ENCODE measurements at regions not wholly inside any gene's neighbourhood (a gene's known extent, or its start where the extent isn't known, plus 50 kb on each side); places are given as distances from the start of the nearest gene placed in this dataset.

GRCh38 chr13:40404407-40404806 is 262.0 kb downstream of the FOXO1 start:
- DNase-seq (ENCODE audit: low read depth) = no peak

GRCh38 chr13:40404967-40405716 is 261.3 kb downstream of the FOXO1 start:
- no peak for DNase-seq (ENCODE audit: low read depth)

- peak; percentile 78 for DNase-seq (ENCODE audit: low read depth)
Measured at GRCh38 chr13:40406405-40407120, 259.9 kb downstream of the FOXO1 start.

DNA sequence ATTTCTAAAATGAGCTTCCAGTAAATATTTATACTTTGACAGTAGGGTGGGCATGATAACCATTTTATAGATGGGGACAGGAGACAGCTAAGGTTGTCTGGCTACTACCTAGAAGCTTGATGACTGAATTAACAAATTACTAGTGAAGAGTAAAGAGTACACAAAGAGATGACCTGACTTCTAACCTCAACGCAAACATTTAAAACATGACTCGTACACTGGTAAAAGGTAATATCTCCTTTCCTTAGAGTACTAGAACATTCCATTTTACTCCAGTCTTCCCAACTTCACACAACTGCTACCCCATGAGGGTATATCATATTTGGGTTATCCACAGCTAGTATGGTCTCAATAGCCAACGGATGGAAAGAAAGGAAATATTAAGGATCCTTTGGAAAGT is 258.9 kb downstream of the FOXO1 start:
- DNase-seq (ENCODE audit: low read depth) = no peak

- peak; percentile 82 for DNase-seq (ENCODE audit: low read depth)
Measured at GRCh38 chr13:40408602-40409001, 257.8 kb downstream of the FOXO1 start.

DNA sequence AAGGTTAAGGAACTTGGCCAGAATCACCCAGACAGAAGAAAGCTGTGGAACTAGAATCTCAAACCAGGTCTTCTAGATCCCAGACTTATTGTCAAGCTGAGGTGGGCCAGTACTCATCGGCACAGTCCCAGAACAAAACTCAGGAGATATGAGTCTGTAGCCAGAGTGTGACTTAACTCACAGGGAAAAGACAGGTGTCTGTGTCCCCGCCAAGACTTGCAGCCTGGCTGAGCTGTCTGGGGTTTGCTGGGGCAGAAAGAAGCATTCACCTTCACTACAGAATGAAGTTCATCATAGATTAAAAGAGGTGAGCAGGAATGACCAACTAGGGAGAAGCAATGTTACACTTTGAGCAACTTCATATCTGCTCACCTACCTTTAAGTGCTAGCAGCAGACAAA is 257.2 kb downstream of the FOXO1 start:
- DNase-seq (ENCODE audit: low read depth) = no peak

DNA sequence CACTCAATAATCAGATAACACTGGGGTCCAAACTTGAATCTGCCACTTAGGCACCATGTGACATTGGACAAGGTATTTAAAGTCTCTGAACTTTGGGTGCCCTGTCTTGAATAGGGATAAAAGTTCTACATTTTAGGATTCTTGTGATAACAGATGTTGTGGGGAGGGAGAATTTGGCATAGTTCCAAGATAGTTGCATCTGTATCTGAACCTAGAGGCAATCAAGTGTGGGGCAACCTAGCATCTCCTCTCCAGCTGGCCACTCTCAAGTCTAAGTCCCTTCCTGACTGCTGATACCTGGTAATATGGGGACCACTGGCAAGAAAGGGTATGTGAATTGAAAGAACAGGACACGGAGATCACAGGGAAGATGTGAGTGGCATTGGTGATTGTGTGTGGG is 256.1 kb downstream of the FOXO1 start:
- DNase-seq (ENCODE audit: low read depth) = no peak

DNA sequence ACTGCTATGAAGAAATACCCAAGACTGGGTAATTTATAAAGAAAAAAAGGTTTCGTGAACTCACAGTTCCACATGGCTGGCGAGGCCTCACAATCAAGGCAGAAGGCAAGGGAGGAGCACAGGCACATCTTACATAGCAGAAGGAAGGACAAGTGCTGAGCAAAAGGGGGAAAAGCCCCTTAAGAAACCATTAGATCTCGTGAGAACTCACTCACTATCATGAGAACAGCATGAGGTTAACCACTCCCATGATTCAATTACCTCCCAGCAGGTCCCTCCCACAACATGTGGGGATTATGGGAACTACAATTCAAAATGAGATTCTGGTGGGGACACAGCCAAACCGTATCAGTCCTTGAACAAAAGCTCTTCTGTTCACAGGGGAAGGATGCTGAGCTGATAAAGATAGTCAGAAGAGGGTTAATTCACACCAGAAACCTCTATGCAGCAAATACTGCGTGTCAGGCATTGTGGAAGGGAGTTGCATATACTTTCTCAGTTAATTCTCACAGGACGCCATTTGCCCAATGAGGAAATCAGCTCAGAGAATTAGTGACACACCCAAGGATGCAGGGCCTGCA is 246.2 kb downstream of the FOXO1 start:
- peak; percentile 20 for DNase-seq (ENCODE audit: low read depth)

- no peak for DNase-seq (ENCODE audit: low read depth)
Measured at GRCh38 chr13:40422588-40423235, 243.7 kb downstream of the FOXO1 start.

DNA sequence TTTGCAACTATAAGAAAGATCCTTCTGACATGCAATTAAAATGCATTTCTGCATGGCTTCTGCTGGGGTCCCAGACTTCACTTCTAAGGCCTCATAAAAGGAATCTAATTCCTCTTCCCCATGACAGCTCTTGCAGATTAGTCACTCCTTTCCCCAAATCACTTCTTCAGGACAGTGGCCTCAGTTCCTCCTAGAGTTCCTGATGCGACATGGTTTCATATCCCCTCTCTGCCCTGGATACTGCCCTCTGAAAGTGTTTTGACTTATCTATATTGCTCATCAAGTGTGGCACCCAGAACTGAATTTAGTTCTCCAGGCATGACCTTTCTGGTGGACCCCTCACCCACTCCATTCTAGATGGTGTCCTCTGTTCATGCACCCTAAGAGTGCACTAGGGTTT is 238.1 kb downstream of the FOXO1 start:
- no peak for DNase-seq (ENCODE audit: low read depth)

- no peak for DNase-seq (ENCODE audit: low read depth)
Measured at GRCh38 chr13:40429706-40430545, 236.5 kb downstream of the FOXO1 start.

GRCh38 chr13:40432018-40432978 is 234.1 kb downstream of the FOXO1 start:
- DNase-seq (ENCODE audit: low read depth) = no peak

DNA sequence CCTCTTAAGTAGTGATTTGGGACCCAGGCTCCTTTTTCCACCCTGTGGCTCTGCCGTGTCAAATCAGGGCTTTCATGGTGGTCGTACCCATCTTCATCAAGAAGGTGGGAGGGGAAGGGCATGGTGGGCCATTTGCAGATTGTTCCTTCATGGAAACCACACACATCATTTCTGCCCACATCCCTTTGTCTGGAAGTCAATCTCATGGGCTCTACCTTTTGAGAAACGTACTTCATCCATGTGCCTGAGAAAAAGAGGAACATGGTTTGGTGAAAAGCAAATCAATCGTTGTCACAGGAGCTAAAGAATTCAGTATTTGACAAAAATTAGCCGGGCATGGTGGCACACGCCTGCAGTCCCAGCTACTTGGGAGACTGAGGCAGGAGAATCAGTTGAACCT is 233.4 kb downstream of the FOXO1 start:
- no peak for DNase-seq (ENCODE audit: low read depth)

DNA sequence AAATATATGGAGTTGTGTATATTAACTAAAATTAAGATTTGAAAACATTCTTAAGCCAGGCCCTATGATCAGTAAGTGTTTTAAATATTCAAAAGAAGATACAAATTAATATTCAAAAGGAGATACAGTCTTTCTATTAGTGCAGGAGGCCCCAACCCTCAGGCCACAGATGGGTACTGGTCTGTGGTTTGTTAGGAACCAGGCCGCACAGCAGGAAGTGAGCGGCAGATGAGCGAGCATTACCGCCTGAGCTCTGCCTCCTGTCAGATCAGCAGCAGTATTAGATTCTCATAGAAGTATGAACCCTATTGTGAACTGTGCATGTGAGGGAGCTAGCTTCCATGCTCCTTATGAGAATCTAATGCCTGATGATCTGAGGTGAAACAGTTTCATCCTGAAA is 232.9 kb downstream of the FOXO1 start:
- DNase-seq (ENCODE audit: low read depth) = peak; percentile 67

DNA sequence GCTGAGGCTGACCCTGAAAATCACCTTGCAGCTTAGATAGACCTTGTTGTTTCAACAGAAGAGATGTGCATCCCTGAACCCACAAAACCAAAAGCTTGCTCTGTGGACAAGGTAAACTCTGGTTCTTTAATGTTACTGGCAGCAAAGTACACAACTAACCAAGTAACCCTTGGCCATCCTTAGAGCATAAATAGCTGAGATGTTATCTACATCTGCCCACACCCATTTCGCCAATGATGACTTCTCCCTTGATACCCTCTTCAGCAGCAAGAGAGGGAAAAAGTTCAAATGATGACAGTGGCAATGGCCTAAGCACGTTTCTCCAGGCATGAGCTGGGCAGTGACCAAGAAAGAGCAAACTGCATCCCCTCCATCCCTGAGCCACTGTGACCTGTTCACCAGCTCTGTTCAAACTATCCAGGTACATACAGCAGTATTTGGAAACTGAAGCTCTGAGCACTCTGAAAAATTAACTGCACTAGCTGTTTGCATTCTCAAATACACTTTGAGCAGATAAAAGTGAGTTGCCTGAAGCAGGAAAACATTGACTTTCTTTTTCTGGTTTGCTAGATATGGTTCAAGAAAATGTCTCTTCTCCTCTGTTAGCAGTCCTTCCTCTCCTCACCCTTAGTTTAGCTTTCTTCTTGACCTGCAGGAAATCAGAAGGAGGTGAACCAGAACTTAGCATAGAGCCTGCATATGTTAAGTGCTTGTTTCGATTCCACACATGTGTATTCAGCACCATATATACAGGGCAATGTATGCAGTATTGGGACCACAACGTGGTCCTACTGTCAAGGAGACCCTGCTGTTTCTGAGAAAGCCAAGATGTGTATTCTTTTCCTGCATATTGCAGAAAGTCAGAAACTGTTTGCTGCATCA is 231.7 kb downstream of the FOXO1 start:
- no peak for DNase-seq (ENCODE audit: low read depth)

GRCh38 chr13:40438022-40438680 is 228.3 kb downstream of the FOXO1 start:
- DNase-seq (ENCODE audit: low read depth) = no peak

GRCh38 chr13:40438999-40439797 is 227.2 kb downstream of the FOXO1 start:
- DNase-seq (ENCODE audit: low read depth) = no peak

DNA sequence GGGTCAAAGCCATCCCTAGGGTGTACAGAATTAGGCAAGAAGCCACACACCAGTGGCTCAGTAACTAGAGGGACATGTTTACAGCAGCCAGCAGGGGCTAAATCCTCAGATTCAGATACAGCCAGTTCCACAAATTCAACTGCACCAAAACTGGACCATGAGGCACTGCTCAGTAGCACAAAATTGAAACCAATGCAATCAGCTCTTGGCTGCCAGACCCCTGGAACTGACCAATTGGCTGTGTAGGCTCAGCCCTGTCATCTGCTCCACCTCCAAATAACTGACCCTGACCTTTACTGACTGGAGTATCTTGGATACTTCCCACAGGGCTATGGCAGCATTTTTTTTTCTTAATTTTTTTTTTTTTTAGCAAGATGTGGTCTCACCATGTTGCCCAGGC is 226.5 kb downstream of the FOXO1 start:
- no peak for DNase-seq (ENCODE audit: low read depth)

Measured in HT1080 (cell line).